ENCODE measurements at regions not wholly inside any gene's neighbourhood (a gene's known extent, or its start where the extent isn't known, plus 50 kb on each side); places are given as distances from the start of the nearest gene placed in this dataset.
A peak's percentile ranks its signal among the peaks of the same experiment; 100 is the strongest.

- TF ChIP-seq POLR2A (IDR thresholded peaks at IDR 0.05; ENCODE audit: low read depth, low read length): no peak
- DNase-seq (ENCODE audit: insufficient read length, low spot score) (no peak), FAIRE-seq (no peak)
These were observed 234.6 kb upstream of the LYPLAL1 start for GRCh38 chr1:218939095-218939494.

DNA sequence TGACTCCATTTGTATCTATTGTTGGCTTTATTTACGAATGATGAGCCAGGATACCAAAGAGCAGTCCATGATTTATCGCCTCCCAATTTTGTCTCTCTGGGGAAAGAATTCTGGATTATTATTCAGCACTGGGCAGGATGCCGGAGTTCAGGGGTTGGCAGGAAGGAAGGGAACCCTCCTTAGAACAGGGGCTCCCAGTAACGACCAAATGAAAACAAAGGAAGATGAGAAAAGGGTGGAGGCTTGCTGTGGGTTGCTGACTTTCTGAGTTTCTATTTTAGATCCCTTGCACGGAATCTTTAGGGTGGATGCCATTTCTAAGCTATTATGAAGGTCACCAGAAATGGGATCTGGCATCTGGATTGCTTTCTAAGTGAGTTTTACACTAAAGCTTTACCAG lies 231.2 kb upstream of the LYPLAL1 start:
- FAIRE-seq: no peak
- DNase-seq (ENCODE audit: insufficient read length, low spot score): no peak
- TF ChIP-seq POLR2A (IDR thresholded peaks at IDR 0.05; ENCODE audit: low read depth, low read length): no peak

GRCh38 chr1:218943371-218943770 lies 230.3 kb upstream of the LYPLAL1 start:
- no peak for FAIRE-seq
- no peak for TF ChIP-seq POLR2A (IDR thresholded peaks at IDR 0.05; ENCODE audit: low read depth, low read length)
- no peak for DNase-seq (ENCODE audit: insufficient read length, low spot score)

DNA sequence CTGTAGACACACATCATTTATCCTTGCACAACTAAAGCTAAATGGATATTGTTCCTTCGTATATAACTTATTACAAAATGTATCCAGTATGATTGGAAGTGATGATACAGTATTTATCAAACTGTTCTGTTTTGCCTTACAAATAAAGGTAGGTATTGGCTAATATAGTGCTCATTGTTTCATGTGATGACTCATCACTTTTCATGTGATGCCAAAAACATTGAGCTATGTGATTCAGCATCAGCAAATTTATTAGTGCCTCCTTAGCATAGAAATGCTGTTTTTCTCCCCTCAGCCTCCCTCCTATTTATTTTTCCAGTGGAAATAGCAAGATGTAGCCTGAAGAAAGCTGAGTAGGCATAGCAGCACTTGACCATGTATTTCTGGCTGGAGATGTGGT lies 228.6 kb upstream of the LYPLAL1 start:
- no peak for DNase-seq (ENCODE audit: insufficient read length, low spot score)
- TF ChIP-seq POLR2A (IDR thresholded peaks at IDR 0.05; ENCODE audit: low read depth, low read length): no peak
- FAIRE-seq: peak; percentile 23

DNA sequence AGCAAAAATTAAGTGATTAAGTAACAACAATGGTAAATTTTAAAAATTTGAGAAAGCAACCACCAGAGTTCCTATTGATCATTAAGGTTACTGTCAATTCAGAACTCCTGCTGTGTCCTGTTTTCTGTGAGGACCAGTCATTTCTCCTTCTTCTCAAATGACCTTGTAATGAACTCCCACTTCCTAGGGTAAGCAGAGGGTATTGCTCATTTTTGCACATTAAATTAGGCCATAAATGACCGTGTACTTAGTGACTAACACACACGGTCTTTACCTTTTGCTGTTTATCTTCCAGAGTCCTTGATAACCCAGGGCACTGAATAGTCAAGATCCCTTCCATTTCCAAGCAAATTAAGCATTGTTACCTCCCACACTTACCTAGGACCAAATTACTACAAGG lies 227.5 kb upstream of the LYPLAL1 start:
- DNase-seq (ENCODE audit: insufficient read length, low spot score) (no peak), FAIRE-seq (no peak)
- TF ChIP-seq POLR2A (IDR thresholded peaks at IDR 0.05; ENCODE audit: low read depth, low read length): no peak

GRCh38 chr1:218948446-218948845 lies 225.2 kb upstream of the LYPLAL1 start:
- DNase-seq (ENCODE audit: insufficient read length, low spot score) (no peak), FAIRE-seq (no peak)
- no peak for TF ChIP-seq POLR2A (IDR thresholded peaks at IDR 0.05; ENCODE audit: low read depth, low read length)

- DNase-seq (ENCODE audit: insufficient read length, low spot score) (no peak), FAIRE-seq (no peak)
- no peak for TF ChIP-seq POLR2A (IDR thresholded peaks at IDR 0.05; ENCODE audit: low read depth, low read length)
These were observed 220.3 kb upstream of the LYPLAL1 start for GRCh38 chr1:218953386-218953785.

GRCh38 chr1:218957971-218958370 lies 215.7 kb upstream of the LYPLAL1 start:
- DNase-seq (ENCODE audit: insufficient read length, low spot score) (no peak), FAIRE-seq (no peak)
- no peak for TF ChIP-seq POLR2A (IDR thresholded peaks at IDR 0.05; ENCODE audit: low read depth, low read length)

GRCh38 chr1:218959784-218960183 lies 213.9 kb upstream of the LYPLAL1 start:
- TF ChIP-seq POLR2A (IDR thresholded peaks at IDR 0.05; ENCODE audit: low read depth, low read length): no peak
- no peak for DNase-seq (ENCODE audit: insufficient read length, low spot score)
- no peak for FAIRE-seq

GRCh38 chr1:218964471-218965185 lies 209.1 kb upstream of the LYPLAL1 start:
- TF ChIP-seq POLR2A (IDR thresholded peaks at IDR 0.05; ENCODE audit: low read depth, low read length): no peak
- no peak for DNase-seq (ENCODE audit: insufficient read length, low spot score)
- FAIRE-seq: no peak

- TF ChIP-seq POLR2A (IDR thresholded peaks at IDR 0.05; ENCODE audit: low read depth, low read length): no peak
These were observed 207.9 kb upstream of the LYPLAL1 start for GRCh38 chr1:218965821-218966220.

DNA sequence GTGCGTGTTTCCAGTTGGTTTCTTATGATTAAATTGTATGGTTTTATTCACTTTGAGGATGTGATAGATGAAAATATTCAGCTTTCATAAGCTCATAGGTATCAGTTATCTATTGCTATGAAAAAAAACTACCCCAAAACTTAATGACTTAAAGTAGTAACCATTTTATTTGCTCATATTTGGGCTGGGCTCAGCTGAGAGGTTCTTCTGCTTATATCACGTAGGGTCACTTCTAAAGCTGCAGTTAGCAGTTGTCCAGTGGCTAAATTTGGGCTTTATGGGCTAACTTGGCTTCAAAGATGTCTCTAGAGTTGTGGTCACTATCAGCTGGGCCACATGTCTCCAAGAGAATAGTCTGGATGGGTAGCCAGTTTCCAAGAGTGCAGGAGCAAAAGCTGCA lies 206.4 kb upstream of the LYPLAL1 start:
- no peak for FAIRE-seq
- no peak for TF ChIP-seq POLR2A (IDR thresholded peaks at IDR 0.05; ENCODE audit: low read depth, low read length)

More at GRCh38 chr1:218965821-218966220, 207.9 kb upstream of the LYPLAL1 start:
- FAIRE-seq (no peak), DNase-seq (ENCODE audit: insufficient read length, low spot score) (no peak)

GRCh38 chr1:218967836-218968235 lies 205.8 kb upstream of the LYPLAL1 start:
- no peak for TF ChIP-seq POLR2A (IDR thresholded peaks at IDR 0.05; ENCODE audit: low read depth, low read length)
- DNase-seq (ENCODE audit: insufficient read length, low spot score) (peak; percentile 4), FAIRE-seq (no peak)

More for the DNA sequence above, 206.4 kb upstream of the LYPLAL1 start:
- DNase-seq (ENCODE audit: insufficient read length, low spot score): no peak

GRCh38 chr1:218969006-218969405 lies 204.7 kb upstream of the LYPLAL1 start:
- FAIRE-seq (no peak), DNase-seq (ENCODE audit: insufficient read length, low spot score) (no peak)
- TF ChIP-seq POLR2A (IDR thresholded peaks at IDR 0.05; ENCODE audit: low read depth, low read length): no peak

- FAIRE-seq (no peak), DNase-seq (ENCODE audit: insufficient read length, low spot score) (no peak)
- TF ChIP-seq POLR2A (IDR thresholded peaks at IDR 0.05; ENCODE audit: low read depth, low read length): no peak
These were observed 203.2 kb upstream of the LYPLAL1 start for GRCh38 chr1:218970397-218970990.
